ENCODE measurements at regions not wholly inside any gene's neighbourhood (a gene's known extent, or its start where the extent isn't known, plus 50 kb on each side); places are given as distances from the start of the nearest gene placed in this dataset.

- no peak overlapping the region for H3K27ac ChIP-seq
- no peak for DNase-seq (ENCODE audit: low spot score)
- H3K27me3 ChIP-seq (replicated peaks; ENCODE audit: insufficient read depth): no peaks in the 10 kb centered on the region
- H3K4me1 ChIP-seq (replicated peaks): no peaks in the 10 kb centered on the region
- H3K4me3 ChIP-seq: no peak overlapping the region
- TF ChIP-seq POLR2AphosphoS5 (IDR thresholded peaks at IDR 0.05) (no peak), POLR2A (IDR thresholded peaks at IDR 0.05) (no peak), CTCF (IDR thresholded peaks at IDR 0.05) (no peak)
- intact Hi-C loops (cut with DNase I): no loop called here
- 38% methylated on average over 2 of the region's 2 CpGs for WGBS
- no peaks in the 10 kb centered on the region for H3K9me3 ChIP-seq
- H3K36me3 ChIP-seq: no peaks in the 10 kb centered on the region
These were observed 1236.8 kb upstream of the SPRY2 start for GRCh38 chr13:81577601-81578195.

GRCh38 chr13:81568824-81569223 is 1227.9 kb upstream of the SPRY2 start:
- TF ChIP-seq CTCF (IDR thresholded peaks at IDR 0.05) (no peak), POLR2A (IDR thresholded peaks at IDR 0.05) (no peak), POLR2AphosphoS5 (IDR thresholded peaks at IDR 0.05) (no peak)
- Histone ChIP-seq H3K27ac (no peak overlapping the region), H3K36me3 (no peaks in the 10 kb centered on the region), H3K4me3 (no peak overlapping the region), H3K27me3 (replicated peaks; ENCODE audit: insufficient read depth) (no peaks in the 10 kb centered on the region), H3K9me3 (no peaks in the 10 kb centered on the region), H3K4me1 (replicated peaks) (no peaks in the 10 kb centered on the region)
- no peak for DNase-seq (ENCODE audit: low spot score)
- intact Hi-C loops (cut with DNase I): no loop called here
- 77% methylated on average over 3 of the region's 3 CpGs for WGBS

- Histone ChIP-seq H3K36me3 (no peaks in the 10 kb centered on the region), H3K27ac (no peak overlapping the region), H3K4me3 (no peak overlapping the region), H3K4me1 (replicated peaks) (no peaks in the 10 kb centered on the region), H3K27me3 (replicated peaks; ENCODE audit: insufficient read depth) (no peaks in the 10 kb centered on the region), H3K9me3 (no peaks in the 10 kb centered on the region)
- TF ChIP-seq POLR2AphosphoS5 (IDR thresholded peaks at IDR 0.05): no peak
- TF ChIP-seq CTCF (IDR thresholded peaks at IDR 0.05): no peak
- no peak for TF ChIP-seq POLR2A (IDR thresholded peaks at IDR 0.05)
- DNase-seq (ENCODE audit: low spot score): no peak
- 86% methylated on average over 1 of the region's 1 CpG for WGBS
- intact Hi-C loops (cut with DNase I): no loop called here
These were observed 1224.9 kb upstream of the SPRY2 start for GRCh38 chr13:81565849-81566248.

GRCh38 chr13:81563091-81563490 is 1222.2 kb upstream of the SPRY2 start:
- DNase-seq (ENCODE audit: low spot score): no peak
- intact Hi-C loops (cut with DNase I): no loop called here
- TF ChIP-seq POLR2A (IDR thresholded peaks at IDR 0.05): no peak
- TF ChIP-seq POLR2AphosphoS5 (IDR thresholded peaks at IDR 0.05): no peak
- no peak for TF ChIP-seq CTCF (IDR thresholded peaks at IDR 0.05)
- no peaks in the 10 kb centered on the region for H3K4me1 ChIP-seq (replicated peaks)
- no peaks in the 10 kb centered on the region for H3K27me3 ChIP-seq (replicated peaks; ENCODE audit: insufficient read depth)
- no peaks in the 10 kb centered on the region for H3K9me3 ChIP-seq
- H3K27ac ChIP-seq: no peak overlapping the region
- no peaks in the 10 kb centered on the region for H3K36me3 ChIP-seq
- H3K4me3 ChIP-seq: no peak overlapping the region

GRCh38 chr13:81562598-81562997 is 1221.7 kb upstream of the SPRY2 start:
- DNase-seq (ENCODE audit: low spot score): no peak
- TF ChIP-seq CTCF (IDR thresholded peaks at IDR 0.05): no peak
- TF ChIP-seq POLR2AphosphoS5 (IDR thresholded peaks at IDR 0.05): no peak
- no peak for TF ChIP-seq POLR2A (IDR thresholded peaks at IDR 0.05)
- 66% methylated on average over 2 of the region's 2 CpGs for WGBS
- H3K4me3 ChIP-seq: no peak overlapping the region
- no peaks in the 10 kb centered on the region for H3K9me3 ChIP-seq
- no peaks in the 10 kb centered on the region for H3K36me3 ChIP-seq
- H3K4me1 ChIP-seq (replicated peaks): no peaks in the 10 kb centered on the region
- H3K27ac ChIP-seq: no peak overlapping the region
- intact Hi-C loops (cut with DNase I): no loop called here
- H3K27me3 ChIP-seq (replicated peaks; ENCODE audit: insufficient read depth): no peaks in the 10 kb centered on the region
